ENCODE measurements at regions not wholly inside any gene's neighbourhood (a gene's known extent, or its start where the extent isn't known, plus 50 kb on each side); places are given as distances from the start of the nearest gene placed in this dataset.

DNA sequence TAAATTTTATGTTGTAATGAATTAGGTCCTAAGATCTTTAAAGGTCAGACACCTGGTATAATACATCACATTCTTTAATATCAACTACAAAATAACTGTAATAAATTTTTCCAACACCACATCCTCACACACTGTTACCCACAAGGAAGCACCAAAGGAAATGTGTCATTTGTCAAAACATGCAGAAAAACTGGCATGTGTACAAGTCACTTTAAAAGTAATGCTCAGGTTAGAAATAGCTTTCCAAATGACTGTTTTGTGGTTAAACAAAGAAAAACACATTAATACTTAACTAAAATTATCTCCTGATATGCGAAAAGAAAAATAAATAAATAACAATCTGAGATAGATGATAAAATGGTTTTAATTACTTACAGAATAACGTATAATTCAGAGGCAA, 74.7 kb downstream of the MZT1 start:
- Histone ChIP-seq H3K4me1 (ENCODE audit: control insufficient read depth, extremely low read depth, insufficient read depth, low read length) (no peaks in the 10 kb centered on the region), H3K4me2 (ENCODE audit: extremely low read depth, insufficient read depth, low read length) (no peak overlapping the region), H3K9me3 (ENCODE audit: control insufficient read depth, insufficient read depth, low read depth, low read length) (no peaks in the 10 kb centered on the region), H3K9ac (ENCODE audit: insufficient read depth, low read length) (no peak overlapping the region), H3K27me3 (ENCODE audit: control insufficient read depth, insufficient read depth, low read length) (no peaks in the 10 kb centered on the region), H4K20me1 (ENCODE audit: control insufficient read depth, extremely low read depth, insufficient read depth, low read length) (no peaks in the 10 kb centered on the region), H3K79me2 (ENCODE audit: control insufficient read depth, insufficient read depth, low read length) (no peaks in the 10 kb centered on the region), H2AFZ (ENCODE audit: low read length) (no peak overlapping the region), H3K27ac (ENCODE audit: insufficient read depth, low read length) (no peak overlapping the region), H3K36me3 (ENCODE audit: control insufficient read depth, insufficient read depth, low read length) (no peaks in the 10 kb centered on the region), H3K4me3 (replicated peaks in 1 of 4; ENCODE audit: control extremely low read depth in 1 of 4, insufficient read depth in 1 of 4, low read depth in 3 of 4, low read length in 4 of 4) (no peak overlapping the region)
- DNase-seq (ENCODE audit: low read depth in 2 of 2) = peak in 1 of 2 donors; percentile 65
- TF ChIP-seq, protein P1, sequence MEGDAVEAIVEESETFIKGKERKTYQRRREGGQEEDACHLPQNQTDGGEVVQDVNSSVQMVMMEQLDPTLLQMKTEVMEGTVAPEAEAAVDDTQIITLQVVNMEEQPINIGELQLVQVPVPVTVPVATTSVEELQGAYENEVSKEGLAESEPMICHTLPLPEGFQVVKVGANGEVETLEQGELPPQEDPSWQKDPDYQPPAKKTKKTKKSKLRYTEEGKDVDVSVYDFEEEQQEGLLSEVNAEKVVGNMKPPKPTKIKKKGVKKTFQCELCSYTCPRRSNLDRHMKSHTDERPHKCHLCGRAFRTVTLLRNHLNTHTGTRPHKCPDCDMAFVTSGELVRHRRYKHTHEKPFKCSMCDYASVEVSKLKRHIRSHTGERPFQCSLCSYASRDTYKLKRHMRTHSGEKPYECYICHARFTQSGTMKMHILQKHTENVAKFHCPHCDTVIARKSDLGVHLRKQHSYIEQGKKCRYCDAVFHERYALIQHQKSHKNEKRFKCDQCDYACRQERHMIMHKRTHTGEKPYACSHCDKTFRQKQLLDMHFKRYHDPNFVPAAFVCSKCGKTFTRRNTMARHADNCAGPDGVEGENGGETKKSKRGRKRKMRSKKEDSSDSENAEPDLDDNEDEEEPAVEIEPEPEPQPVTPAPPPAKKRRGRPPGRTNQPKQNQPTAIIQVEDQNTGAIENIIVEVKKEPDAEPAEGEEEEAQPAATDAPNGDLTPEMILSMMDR (conservative IDR thresholded peaks at IDR 0.05 in 1 of 2, IDR thresholded peaks at IDR 0.05 in 1 of 2; ENCODE audit: low read depth in 1 of 2, low read length in 2 of 2) = no peak
- no peak for TF ChIP-seq EZH2 (IDR thresholded peaks at IDR 0.05; ENCODE audit: low read length, missing control alignments)

DNA sequence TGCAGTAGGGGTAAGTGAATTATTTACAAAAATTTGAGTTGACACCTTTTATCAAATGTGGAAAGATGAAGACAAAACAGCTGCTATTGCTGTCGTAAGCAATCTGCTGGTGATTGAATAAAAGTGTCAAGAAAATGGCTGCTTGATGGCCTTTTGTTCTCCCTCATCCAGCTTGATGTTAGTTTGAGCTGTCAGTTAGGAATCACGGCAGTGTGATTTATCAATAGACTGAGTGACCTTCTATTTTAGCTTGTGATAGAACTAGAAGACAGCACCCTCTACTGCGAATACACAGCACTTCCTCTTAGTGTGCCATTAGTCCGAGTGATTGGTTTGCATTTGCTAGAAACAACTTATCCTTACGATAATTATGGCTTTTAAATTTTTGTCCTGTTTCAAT, 76.3 kb downstream of the MZT1 start:
- Histone ChIP-seq H3K36me3 (ENCODE audit: control insufficient read depth, insufficient read depth, low read length) (no peaks in the 10 kb centered on the region), H3K27ac (ENCODE audit: insufficient read depth, low read length) (no peak overlapping the region), H3K79me2 (ENCODE audit: control insufficient read depth, insufficient read depth, low read length) (no peaks in the 10 kb centered on the region), H3K9ac (ENCODE audit: insufficient read depth, low read length) (no peak overlapping the region), H3K4me2 (ENCODE audit: extremely low read depth, insufficient read depth, low read length) (no peak overlapping the region), H3K9me3 (ENCODE audit: control insufficient read depth, insufficient read depth, low read depth, low read length) (no peaks in the 10 kb centered on the region), H4K20me1 (ENCODE audit: control insufficient read depth, extremely low read depth, insufficient read depth, low read length) (no peaks in the 10 kb centered on the region), H3K4me1 (ENCODE audit: control insufficient read depth, extremely low read depth, insufficient read depth, low read length) (no peaks in the 10 kb centered on the region), H3K4me3 (replicated peaks in 1 of 4; ENCODE audit: control extremely low read depth in 1 of 4, insufficient read depth in 1 of 4, low read depth in 3 of 4, low read length in 4 of 4) (no peak overlapping the region), H2AFZ (ENCODE audit: low read length) (no peak overlapping the region), H3K27me3 (ENCODE audit: control insufficient read depth, insufficient read depth, low read length) (no peaks in the 10 kb centered on the region)
- TF ChIP-seq, protein P1 (conservative IDR thresholded peaks at IDR 0.05 in 1 of 2, IDR thresholded peaks at IDR 0.05 in 1 of 2; ENCODE audit: low read depth in 1 of 2, low read length in 2 of 2) = peak in 1 of 2 donors; percentile 39
- TF ChIP-seq EZH2 (IDR thresholded peaks at IDR 0.05; ENCODE audit: low read length, missing control alignments) = no peak
- DNase-seq (ENCODE audit: low read depth in 2 of 2) = peak; percentile 15 to 16

GRCh38 chr13:72650051-72650700, 77.3 kb downstream of the MZT1 start:
- no peak overlapping the region for H3K27ac ChIP-seq (ENCODE audit: insufficient read depth, low read length)
- H3K4me3 ChIP-seq (replicated peaks in 1 of 4; ENCODE audit: control extremely low read depth in 1 of 4, insufficient read depth in 1 of 4, low read depth in 3 of 4, low read length in 4 of 4) = no peak overlapping the region
- H3K36me3 ChIP-seq (ENCODE audit: control insufficient read depth, insufficient read depth, low read length) = no peaks in the 10 kb centered on the region
- no peaks in the 10 kb centered on the region for H3K27me3 ChIP-seq (ENCODE audit: control insufficient read depth, insufficient read depth, low read length)
- no peak overlapping the region for H3K9ac ChIP-seq (ENCODE audit: insufficient read depth, low read length)
- TF ChIP-seq, protein P1 (conservative IDR thresholded peaks at IDR 0.05 in 1 of 2, IDR thresholded peaks at IDR 0.05 in 1 of 2; ENCODE audit: low read depth in 1 of 2, low read length in 2 of 2) = no peak
- no peak for TF ChIP-seq EZH2 (IDR thresholded peaks at IDR 0.05; ENCODE audit: low read length, missing control alignments)
- H4K20me1 ChIP-seq (ENCODE audit: control insufficient read depth, extremely low read depth, insufficient read depth, low read length) = no peaks in the 10 kb centered on the region
- no peak for DNase-seq (ENCODE audit: low read depth in 2 of 2)
- H2AFZ ChIP-seq (ENCODE audit: low read length) = no peak overlapping the region
- no peaks in the 10 kb centered on the region for H3K79me2 ChIP-seq (ENCODE audit: control insufficient read depth, insufficient read depth, low read length)
- no peaks in the 10 kb centered on the region for H3K4me1 ChIP-seq (ENCODE audit: control insufficient read depth, extremely low read depth, insufficient read depth, low read length)
- no peaks in the 10 kb centered on the region for H3K9me3 ChIP-seq (ENCODE audit: control insufficient read depth, insufficient read depth, low read depth, low read length)
- H3K4me2 ChIP-seq (ENCODE audit: extremely low read depth, insufficient read depth, low read length) = no peak overlapping the region

All from fibroblast of lung (primary cell).